Adrenal gland (tissue), 5 donors: ENCODE measurements at regions not wholly inside any gene's neighbourhood (a gene's known extent, or its start where the extent isn't known, plus 50 kb on each side); places are given as distances from the start of the nearest gene placed in this dataset.

ENCODE experiments used
- POLR2A ChIP-seq, 2 donors: fragments of 450-650 bp; IDR thresholded peaks; one replicate each; pipeline ENCODE4 v1.6.1; 2017; ENCODE audit warnings: antibody characterized with exemption in 2 of 2, mild to moderate bottlenecking in 2 of 2, moderate library complexity in 1 of 2
- TF ChIP-seq, protein P1 (sequence below), 6 experiments: fragments of 450-650 bp in 4 of 6; fragments of 200-600 bp in 2 of 6; sonication (generic) in 1 of 6; IDR thresholded peaks; 1 replicate in 5 of 6; 2 replicates in 1 of 6; pipeline versions ENCODE4 v1.5.1 to v1.8.0; 2016 to 2021; ENCODE audit warnings: antibody characterized with exemption in 6 of 6, mild to moderate bottlenecking in 2 of 6, moderate library complexity in 1 of 6
- donor health status: DM: no; HTN: no; CAD: no.

DNA sequence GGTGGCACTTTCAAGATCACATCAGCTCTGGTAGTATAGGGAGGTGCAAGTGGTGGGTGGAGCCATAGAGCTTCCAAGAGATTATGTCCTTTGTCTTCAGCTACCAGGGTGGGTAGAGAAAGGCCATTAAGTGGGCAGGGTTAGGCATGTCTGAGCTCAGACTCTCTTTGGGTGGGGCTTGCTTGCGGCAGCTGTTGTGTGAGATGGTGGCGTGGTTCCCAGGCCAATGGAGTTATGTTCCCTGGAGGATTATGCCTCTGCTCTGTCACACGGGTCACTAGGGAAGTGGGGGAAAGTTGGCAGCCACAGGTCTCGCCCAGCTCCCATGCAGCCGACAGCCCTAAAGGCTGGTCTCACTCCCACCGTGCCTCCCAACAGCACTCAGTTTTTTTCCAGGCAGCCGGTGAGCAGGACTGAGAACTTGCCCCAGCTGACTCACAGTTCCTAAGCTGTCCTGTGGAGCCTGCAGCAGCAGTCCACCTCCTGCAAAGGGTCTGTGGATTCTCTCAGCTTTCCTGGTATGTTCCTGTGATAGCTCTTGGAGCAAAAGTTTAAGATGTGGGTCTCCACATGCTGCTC is 459.0 kb downstream of the SH2D4B start:
- TF ChIP-seq, protein P1, sequence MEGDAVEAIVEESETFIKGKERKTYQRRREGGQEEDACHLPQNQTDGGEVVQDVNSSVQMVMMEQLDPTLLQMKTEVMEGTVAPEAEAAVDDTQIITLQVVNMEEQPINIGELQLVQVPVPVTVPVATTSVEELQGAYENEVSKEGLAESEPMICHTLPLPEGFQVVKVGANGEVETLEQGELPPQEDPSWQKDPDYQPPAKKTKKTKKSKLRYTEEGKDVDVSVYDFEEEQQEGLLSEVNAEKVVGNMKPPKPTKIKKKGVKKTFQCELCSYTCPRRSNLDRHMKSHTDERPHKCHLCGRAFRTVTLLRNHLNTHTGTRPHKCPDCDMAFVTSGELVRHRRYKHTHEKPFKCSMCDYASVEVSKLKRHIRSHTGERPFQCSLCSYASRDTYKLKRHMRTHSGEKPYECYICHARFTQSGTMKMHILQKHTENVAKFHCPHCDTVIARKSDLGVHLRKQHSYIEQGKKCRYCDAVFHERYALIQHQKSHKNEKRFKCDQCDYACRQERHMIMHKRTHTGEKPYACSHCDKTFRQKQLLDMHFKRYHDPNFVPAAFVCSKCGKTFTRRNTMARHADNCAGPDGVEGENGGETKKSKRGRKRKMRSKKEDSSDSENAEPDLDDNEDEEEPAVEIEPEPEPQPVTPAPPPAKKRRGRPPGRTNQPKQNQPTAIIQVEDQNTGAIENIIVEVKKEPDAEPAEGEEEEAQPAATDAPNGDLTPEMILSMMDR (IDR thresholded peaks at IDR 0.05) = no peak
- no peak for TF ChIP-seq POLR2A (IDR thresholded peaks at IDR 0.05)
